Caki2 (cell line): ENCODE measurements at regions not wholly inside any gene's neighbourhood (a gene's known extent, or its start where the extent isn't known, plus 50 kb on each side); places are given as distances from the start of the nearest gene placed in this dataset.

Source experiments
- DNase-seq: peaks from one replicate; pipeline ENCODE4 v3.0.0-alpha.2; 2015; ENCODE audit warnings: low read depth
- in situ Hi-C: cut with HindIII; loops from 2 replicates; pipeline ENCODE4 v1.10.0; 2016; ENCODE audit warnings: low sequenced_read_pairs, low pct_unique_long_range_greater_than_20kb, mixed read lengths

GRCh38 chr13:73477441-73477840 is 418.6 kb downstream of the KLF5 start:
- in situ Hi-C loops, result no loop called here
- DNase-seq, result no peak

DNA sequence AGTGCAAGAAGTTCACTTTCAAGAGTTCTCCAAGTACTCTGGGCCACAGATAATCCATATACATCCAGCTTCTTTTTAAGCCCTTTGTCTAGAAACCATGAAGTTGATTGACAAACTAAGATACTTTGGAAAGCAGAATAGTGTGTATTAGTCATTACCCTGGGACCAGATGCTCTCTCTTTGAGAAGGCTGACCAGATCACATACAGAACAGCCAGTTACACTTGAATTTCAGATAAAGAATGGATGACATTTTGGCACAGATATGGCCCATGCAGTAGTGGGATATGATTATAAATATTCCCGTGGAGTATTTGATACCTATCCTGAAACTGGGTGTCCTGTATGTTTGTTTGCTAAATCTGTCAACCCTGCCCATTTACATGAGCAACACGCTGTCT is 414.2 kb downstream of the KLF5 start:
- no peak for DNase-seq
- in situ Hi-C loops, result no loop called here

- in situ Hi-C loops, result no loop called here
These were observed 408.3 kb downstream of the KLF5 start for GRCh38 chr13:73467125-73467524.

DNA sequence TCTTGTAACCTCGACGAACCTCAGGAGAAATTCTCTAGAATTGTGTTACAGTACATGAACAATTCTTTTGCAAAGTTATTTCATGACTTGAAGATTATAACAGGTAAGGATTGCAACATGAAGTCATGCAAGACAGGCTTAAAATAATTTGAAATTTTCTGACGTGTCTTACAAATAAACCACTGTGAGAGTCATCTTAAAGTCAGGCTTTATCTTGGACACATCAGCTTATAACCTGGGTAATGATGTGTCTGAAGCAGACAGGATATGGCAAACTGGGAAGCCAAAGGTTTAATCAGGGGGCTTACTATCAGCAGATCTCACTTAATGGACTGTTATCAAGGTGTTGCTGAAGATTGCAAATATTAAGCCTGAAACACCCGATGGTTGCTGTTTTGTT is 407.8 kb downstream of the KLF5 start:
- in situ Hi-C loops, result no loop called here
- DNase-seq, result no peak

More at GRCh38 chr13:73467125-73467524, 408.3 kb downstream of the KLF5 start:
- no peak for DNase-seq

- in situ Hi-C loops, result no loop called here
- DNase-seq, result peak; percentile 85
These were observed 406.8 kb downstream of the KLF5 start for GRCh38 chr13:73465617-73465971.

GRCh38 chr13:73464758-73465616 is 406.2 kb downstream of the KLF5 start:
- DNase-seq, result no peak
- in situ Hi-C loops, result no loop called here

DNA sequence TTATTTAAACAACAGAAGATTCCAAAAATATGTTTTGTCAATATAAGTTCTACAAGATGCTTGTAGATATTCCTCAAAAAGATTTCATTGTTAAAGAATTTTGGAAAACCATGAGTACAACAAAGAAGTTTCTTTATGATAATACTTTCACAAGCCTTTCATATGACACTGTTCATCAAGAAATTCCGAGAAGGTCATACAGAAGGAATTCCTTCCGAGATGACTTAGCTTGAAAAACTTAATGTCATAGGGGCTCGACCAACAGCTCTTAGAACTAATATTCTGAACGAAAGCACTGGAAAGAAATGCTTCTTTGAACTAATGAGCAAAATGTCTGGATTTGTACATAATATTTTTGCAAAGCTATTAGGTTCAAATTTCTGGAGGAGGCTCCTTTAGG is 403.4 kb downstream of the KLF5 start:
- no peak for DNase-seq
- in situ Hi-C loops, result no loop called here

- no peak for DNase-seq
- in situ Hi-C loops, result no loop called here
These were observed 392.6 kb downstream of the KLF5 start for GRCh38 chr13:73451221-73452029.

DNA sequence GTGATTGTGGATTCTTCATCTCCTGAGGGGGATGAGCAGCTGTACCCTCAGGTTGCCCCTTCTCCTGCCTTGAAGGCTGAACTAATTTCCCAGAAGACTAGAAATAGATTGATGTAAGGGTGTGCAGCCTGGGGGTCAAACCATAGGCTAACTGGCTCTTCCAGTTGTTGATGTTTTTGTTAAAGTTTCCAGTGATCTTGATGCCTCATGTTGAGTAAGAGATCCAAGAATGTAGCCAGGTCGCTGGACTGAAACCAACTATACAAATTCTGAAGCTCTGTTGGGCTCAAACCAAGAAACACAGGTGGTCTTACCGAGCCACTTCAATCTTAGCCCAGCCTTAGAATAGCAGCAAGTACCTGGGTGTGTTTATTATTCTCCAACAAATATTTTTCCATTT is 391.8 kb downstream of the KLF5 start:
- in situ Hi-C loops, result no loop called here
- DNase-seq, result no peak

- in situ Hi-C loops, result no loop called here
- DNase-seq, result no peak
These were observed 390.4 kb downstream of the KLF5 start for GRCh38 chr13:73449252-73449651.

DNA sequence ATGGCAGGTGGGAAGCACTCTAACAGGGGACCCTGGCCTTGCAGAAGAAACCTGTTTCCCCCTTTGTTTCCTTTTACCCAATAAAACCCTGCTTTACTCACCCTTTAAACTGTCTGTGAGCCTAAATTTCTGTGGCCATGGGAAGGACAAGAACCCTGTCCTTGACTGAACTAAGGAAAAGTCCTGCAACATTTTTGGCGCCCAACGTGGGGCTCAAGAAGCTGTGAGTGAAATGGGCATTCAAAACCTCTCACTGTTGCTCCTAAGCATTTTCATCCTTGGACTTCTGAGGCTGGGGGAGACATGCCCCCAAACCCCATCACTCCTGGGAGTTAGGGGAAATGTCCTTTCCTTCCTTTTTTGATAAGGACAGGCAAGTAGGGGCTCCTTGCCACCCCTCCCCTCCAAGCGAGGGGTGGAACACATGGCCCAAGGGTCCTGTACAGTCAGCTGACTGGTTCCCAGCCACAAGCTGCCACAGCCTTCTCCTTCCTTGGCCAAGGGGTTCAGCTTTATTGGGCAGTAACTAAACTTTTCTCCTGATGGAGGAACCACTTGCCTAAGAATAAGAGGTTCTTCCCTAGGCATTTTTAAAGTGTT is 381.6 kb downstream of the KLF5 start:
- in situ Hi-C loops, result no loop called here
- DNase-seq, result no peak

- in situ Hi-C loops, result no loop called here
- no peak for DNase-seq
These were observed 375.1 kb downstream of the KLF5 start for GRCh38 chr13:73433890-73434289.

DNA sequence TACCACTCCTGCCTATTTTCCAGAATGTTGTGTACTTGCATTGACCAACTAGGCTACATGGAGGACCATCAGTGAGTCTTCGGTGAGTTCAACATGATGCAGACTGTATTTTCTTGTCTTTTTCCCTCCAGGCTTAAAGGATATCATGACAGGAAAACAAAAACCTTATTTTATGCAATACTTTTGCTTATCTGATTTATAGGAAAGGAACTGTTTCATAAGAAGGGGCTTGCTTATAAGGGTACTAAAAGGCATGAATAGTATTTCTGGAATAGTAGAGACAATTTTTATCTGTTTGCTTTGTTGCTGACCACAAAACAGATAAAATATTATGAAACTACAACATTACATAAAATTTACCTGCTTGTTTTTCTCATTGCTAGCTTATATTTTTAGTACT is 374.7 kb downstream of the KLF5 start:
- in situ Hi-C loops, result no loop called here

DNA sequence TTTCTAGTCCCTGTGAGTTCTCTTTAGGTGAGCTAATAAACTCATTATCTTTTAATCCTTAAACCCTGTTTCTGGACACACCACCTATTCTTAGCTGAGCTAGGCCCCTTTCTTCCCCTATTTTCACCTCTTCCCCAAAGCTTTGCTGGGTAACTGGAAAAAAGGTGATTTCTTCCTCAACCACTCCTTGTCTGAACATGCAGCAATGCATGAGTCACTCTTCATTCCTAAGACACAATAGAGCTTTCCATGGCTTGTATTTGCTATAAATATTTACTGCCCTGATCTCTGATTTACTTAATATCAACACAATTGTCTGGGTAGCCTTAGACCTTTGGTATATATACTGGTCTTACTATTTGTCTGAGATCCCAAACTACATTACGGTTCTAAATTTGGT is 370.9 kb downstream of the KLF5 start:
- DNase-seq, result peak; percentile 34
- in situ Hi-C loops, result no loop called here

More for the DNA sequence above, 374.7 kb downstream of the KLF5 start:
- no peak for DNase-seq

- in situ Hi-C loops, result no loop called here
- DNase-seq, result no peak
These were observed 369.9 kb downstream of the KLF5 start for GRCh38 chr13:73428706-73429105.

DNA sequence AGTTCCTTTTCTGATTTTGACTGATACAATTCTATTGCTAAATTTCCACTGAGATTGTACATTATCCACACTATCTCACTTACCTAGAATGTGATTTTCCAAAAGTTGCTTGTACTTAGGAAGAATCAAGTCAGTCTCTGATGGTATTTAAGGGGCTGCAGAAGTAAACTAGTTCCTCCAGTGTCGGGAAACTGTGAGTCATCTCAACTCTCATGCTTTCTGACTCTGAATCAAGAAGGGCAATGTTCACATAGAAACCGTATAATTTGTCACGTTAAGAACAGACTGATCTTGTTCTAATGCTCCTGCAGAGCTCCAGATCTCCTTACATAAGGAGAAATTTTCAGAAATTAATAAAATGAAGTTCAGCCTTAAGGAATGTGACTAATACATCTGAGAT is 369.3 kb downstream of the KLF5 start:
- in situ Hi-C loops, result no loop called here
- DNase-seq, result peak; percentile 33

GRCh38 chr13:73422973-73423372 is 364.2 kb downstream of the KLF5 start:
- no peak for DNase-seq
- in situ Hi-C loops, result no loop called here

DNA sequence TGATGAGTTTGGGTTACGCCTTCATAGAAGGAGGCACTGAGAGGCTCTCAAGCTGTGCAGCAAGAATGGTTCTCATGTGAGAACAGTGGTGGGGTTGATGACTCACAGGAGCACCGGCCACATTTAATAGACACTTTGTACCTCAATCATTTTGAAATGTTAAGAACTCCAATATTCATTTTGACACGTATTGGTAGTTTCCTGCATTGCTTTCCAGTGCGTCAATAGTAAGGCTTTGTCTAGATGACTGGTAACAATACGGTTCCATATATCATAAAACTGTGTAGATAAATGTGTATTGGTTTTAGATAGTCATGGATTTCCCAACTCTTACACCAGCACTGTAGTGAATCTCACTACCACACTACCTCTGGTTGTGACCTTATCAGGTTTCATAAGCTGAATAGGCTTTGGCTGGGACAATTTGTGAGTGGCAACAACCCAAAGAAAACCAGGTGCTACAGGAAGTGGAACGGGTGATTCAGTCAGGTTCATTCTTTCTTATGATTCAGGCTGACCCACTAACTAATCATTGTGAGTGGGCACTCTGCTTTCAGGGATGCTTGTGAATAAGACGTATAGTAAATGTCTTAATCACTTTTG is 362.6 kb downstream of the KLF5 start:
- DNase-seq, result peak; percentile 84
- in situ Hi-C loops, result no loop called here

DNA sequence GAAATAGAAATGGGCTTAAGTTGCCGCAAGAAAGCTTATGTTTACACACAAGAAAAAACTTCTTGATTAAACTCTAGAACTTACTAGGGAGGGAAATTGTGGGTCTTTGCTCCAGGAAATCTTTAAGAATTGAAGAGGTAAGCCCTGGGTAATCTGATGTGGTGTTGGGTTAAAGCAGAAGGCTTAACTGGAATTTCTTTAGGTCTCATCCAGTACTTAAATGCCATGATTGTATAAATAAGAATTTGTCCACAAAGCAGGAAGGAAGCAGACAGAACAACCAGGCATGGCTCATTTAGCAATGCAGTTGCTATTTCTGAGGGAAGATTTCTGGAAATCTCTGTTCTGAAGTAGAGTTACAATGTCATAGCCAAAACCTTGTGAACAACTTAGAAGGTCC is 360.4 kb downstream of the KLF5 start:
- in situ Hi-C loops, result no loop called here
- no peak for DNase-seq
